A673 (cell line): ENCODE measurements at regions not wholly inside any gene's neighbourhood (a gene's known extent, or its start where the extent isn't known, plus 50 kb on each side); places are given as distances from the start of the nearest gene placed in this dataset.

Source experiments
- CTCF ChIP-seq: fragments of 300-800, 200-600 bp; sonication (generic); conservative IDR thresholded peaks from 2 replicates; pipeline ENCODE4 v1.5.1; 2017; ENCODE audit warnings: low read depth, mild to moderate bottlenecking, antibody characterized with exemption, low read length, moderate library complexity, mixed read lengths
- EZH2 ChIP-seq: fragments of 200-600 bp; sonication (generic); IDR thresholded peaks from 2 replicates; pipeline ENCODE4 v1.6.1; 2017; ENCODE audit warnings: borderline replicate concordance, low read depth, mild to moderate bottlenecking, mixed read lengths, antibody characterized with exemption, low read length; ENCODE audit not compliant: poor library complexity, severe bottlenecking

- TF ChIP-seq CTCF (no peak), EZH2 (no peak)
Measured at GRCh38 chr2:104092886-104093285, 761.0 kb upstream of the POU3F3 start.
